Prostate gland (tissue), 2 donors: ENCODE measurements at regions not wholly inside any gene's neighbourhood (a gene's known extent, or its start where the extent isn't known, plus 50 kb on each side); places are given as distances from the start of the nearest gene placed in this dataset.

ENCODE experiments used
- POLR2A ChIP-seq: fragments of 450-650 bp; IDR thresholded peaks from one replicate; pipeline ENCODE4 v1.6.1; 2016; ENCODE audit warnings: antibody characterized with exemption, mild to moderate bottlenecking
- TF ChIP-seq, protein P1 (sequence below), 4 experiments: fragments of 200-600 bp in 2 of 4; fragments of 450-650 bp in 2 of 4; sonication (generic) in 2 of 4; IDR thresholded peaks; 1 replicate in 3 of 4; 2 replicates in 1 of 4; pipeline ENCODE4 v1.5.1; 2016 to 2019; ENCODE audit warnings: antibody characterized with exemption in 4 of 4, mild to moderate bottlenecking in 2 of 4, moderate library complexity in 2 of 4

DNA sequence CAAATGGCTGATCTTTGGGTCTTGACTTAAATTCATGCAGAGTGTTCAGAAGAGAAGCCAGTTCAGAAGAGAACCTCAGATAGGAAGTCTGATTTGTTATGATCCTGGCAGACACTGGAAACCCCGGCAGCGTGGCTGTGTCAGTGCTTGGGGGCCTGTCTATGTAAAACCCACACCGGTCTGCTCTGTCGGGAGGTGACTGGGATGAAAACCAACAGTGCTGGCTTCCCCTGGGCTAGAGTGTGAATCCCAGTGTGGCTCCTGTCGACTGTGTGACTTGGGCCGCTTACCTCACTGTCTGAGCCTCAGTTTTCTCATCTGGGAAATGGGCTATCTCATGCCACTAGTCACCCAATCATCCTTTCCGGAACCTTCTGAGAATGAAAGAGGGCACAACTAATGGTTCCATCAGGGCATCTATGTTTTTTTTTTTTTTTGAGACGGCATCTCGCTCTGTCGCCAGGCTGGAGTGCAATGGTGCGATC, 92.4 kb downstream of the FOXL1 start:
- no peak for TF ChIP-seq POLR2A
- TF ChIP-seq, protein P1, sequence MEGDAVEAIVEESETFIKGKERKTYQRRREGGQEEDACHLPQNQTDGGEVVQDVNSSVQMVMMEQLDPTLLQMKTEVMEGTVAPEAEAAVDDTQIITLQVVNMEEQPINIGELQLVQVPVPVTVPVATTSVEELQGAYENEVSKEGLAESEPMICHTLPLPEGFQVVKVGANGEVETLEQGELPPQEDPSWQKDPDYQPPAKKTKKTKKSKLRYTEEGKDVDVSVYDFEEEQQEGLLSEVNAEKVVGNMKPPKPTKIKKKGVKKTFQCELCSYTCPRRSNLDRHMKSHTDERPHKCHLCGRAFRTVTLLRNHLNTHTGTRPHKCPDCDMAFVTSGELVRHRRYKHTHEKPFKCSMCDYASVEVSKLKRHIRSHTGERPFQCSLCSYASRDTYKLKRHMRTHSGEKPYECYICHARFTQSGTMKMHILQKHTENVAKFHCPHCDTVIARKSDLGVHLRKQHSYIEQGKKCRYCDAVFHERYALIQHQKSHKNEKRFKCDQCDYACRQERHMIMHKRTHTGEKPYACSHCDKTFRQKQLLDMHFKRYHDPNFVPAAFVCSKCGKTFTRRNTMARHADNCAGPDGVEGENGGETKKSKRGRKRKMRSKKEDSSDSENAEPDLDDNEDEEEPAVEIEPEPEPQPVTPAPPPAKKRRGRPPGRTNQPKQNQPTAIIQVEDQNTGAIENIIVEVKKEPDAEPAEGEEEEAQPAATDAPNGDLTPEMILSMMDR (IDR thresholded peaks at IDR 0.05) = no peak
